ENCODE measurements at regions not wholly inside any gene's neighbourhood (a gene's known extent, or its start where the extent isn't known, plus 50 kb on each side); places are given as distances from the start of the nearest gene placed in this dataset.

- Mint-ChIP-seq H3K9me3 (ENCODE audit: low read depth, unreplicated experiment) (no peaks in the 10 kb centered on the region), H3K4me3 (ENCODE audit: low read depth, unreplicated experiment) (no peak overlapping the region), H3K27ac (ENCODE audit: unreplicated experiment) (no peak overlapping the region), H3K27me3 (ENCODE audit: unreplicated experiment) (no peaks in the 10 kb centered on the region), H3K36me3 (ENCODE audit: insufficient read depth, unreplicated experiment) (no peaks in the 10 kb centered on the region), H3K4me1 (ENCODE audit: low read depth, unreplicated experiment) (no peaks in the 10 kb centered on the region)
- no TSS peak for BruUV-seq (replicated peaks)
- no peak for DNase-seq
- intact Hi-C loops (cut with micrococcal nuclease; ENCODE audit: unreplicated experiment), result no loop called here
- TF ChIP-seq CTCF (IDR thresholded peaks at IDR 0.05; ENCODE audit: unreplicated experiment), result no peak
- CTCF ChIA-PET, result no interaction called here
These were observed 121.6 kb upstream of the LGSN start for GRCh38 chr6:63441266-63441956.

GRCh38 chr6:63442870-63443269 is 123.1 kb upstream of the LGSN start:
- H3K27me3 Mint-ChIP-seq (ENCODE audit: unreplicated experiment), result no peaks in the 10 kb centered on the region
- BruUV-seq (replicated peaks), result no TSS peak
- no peaks in the 10 kb centered on the region for H3K9me3 Mint-ChIP-seq (ENCODE audit: low read depth, unreplicated experiment)
- intact Hi-C loops (cut with micrococcal nuclease; ENCODE audit: unreplicated experiment), result no loop called here
- CTCF ChIA-PET, result no interaction called here
- DNase-seq, result no peak
- H3K27ac Mint-ChIP-seq (ENCODE audit: unreplicated experiment), result no peak overlapping the region
- TF ChIP-seq CTCF (IDR thresholded peaks at IDR 0.05; ENCODE audit: unreplicated experiment), result no peak
- H3K4me3 Mint-ChIP-seq (ENCODE audit: low read depth, unreplicated experiment), result no peak overlapping the region
- H3K36me3 Mint-ChIP-seq (ENCODE audit: insufficient read depth, unreplicated experiment), result no peaks in the 10 kb centered on the region
- no peaks in the 10 kb centered on the region for H3K4me1 Mint-ChIP-seq (ENCODE audit: low read depth, unreplicated experiment)

GRCh38 chr6:63444768-63445167 is 125.0 kb upstream of the LGSN start:
- no peak for TF ChIP-seq CTCF (IDR thresholded peaks at IDR 0.05; ENCODE audit: unreplicated experiment)
- Mint-ChIP-seq H3K9me3 (ENCODE audit: low read depth, unreplicated experiment) (no peaks in the 10 kb centered on the region), H3K36me3 (ENCODE audit: insufficient read depth, unreplicated experiment) (no peaks in the 10 kb centered on the region), H3K27me3 (ENCODE audit: unreplicated experiment) (no peaks in the 10 kb centered on the region), H3K4me1 (ENCODE audit: low read depth, unreplicated experiment) (peaks cover 8% of the 10 kb centered on the region), H3K4me3 (ENCODE audit: low read depth, unreplicated experiment) (no peak overlapping the region), H3K27ac (ENCODE audit: unreplicated experiment) (no peak overlapping the region)
- no peak for DNase-seq
- no TSS peak for BruUV-seq (replicated peaks)
- intact Hi-C loops (cut with micrococcal nuclease; ENCODE audit: unreplicated experiment), result no loop called here
- CTCF ChIA-PET, result no interaction called here

- Mint-ChIP-seq H3K9me3 (ENCODE audit: low read depth, unreplicated experiment) (no peaks in the 10 kb centered on the region), H3K4me1 (ENCODE audit: low read depth, unreplicated experiment) (peaks cover 8% of the 10 kb centered on the region), H3K27me3 (ENCODE audit: unreplicated experiment) (no peaks in the 10 kb centered on the region), H3K36me3 (ENCODE audit: insufficient read depth, unreplicated experiment) (no peaks in the 10 kb centered on the region), H3K4me3 (ENCODE audit: low read depth, unreplicated experiment) (no peak overlapping the region), H3K27ac (ENCODE audit: unreplicated experiment) (no peak overlapping the region)
- intact Hi-C loops (cut with micrococcal nuclease; ENCODE audit: unreplicated experiment), result no loop called here
- DNase-seq, result no peak
- BruUV-seq (replicated peaks), result no TSS peak
- CTCF ChIA-PET, result no interaction called here
- no peak for TF ChIP-seq CTCF (IDR thresholded peaks at IDR 0.05; ENCODE audit: unreplicated experiment)
These were observed 125.9 kb upstream of the LOC128125822 start for GRCh38 chr6:63446405-63446804.

Data from Calu3 (cell line).